Osteoblast (primary cell): ENCODE measurements at regions not wholly inside any gene's neighbourhood (a gene's known extent, or its start where the extent isn't known, plus 50 kb on each side); places are given as distances from the start of the nearest gene placed in this dataset.
A peak's percentile ranks its signal among the peaks of the same experiment; 100 is the strongest.

Experiments
- DNase-seq: peaks from one replicate; pipeline ENCODE4 v3.0.0; 2011; ENCODE audit warnings: low spot score, mixed read lengths; ENCODE audit not compliant: insufficient read length; ENCODE audit errors: missing footprints
- H2AFZ ChIP-seq: 2 replicates; pipeline ENCODE4 v1.6.0; 2011; ENCODE audit warnings: mild to moderate bottlenecking, low read length
- H3K27ac ChIP-seq: 2 replicates; pipeline ENCODE4 v1.5.1; 2011; ENCODE audit warnings: mild to moderate bottlenecking, low read depth, low read length, moderate library complexity
- H3K27me3 ChIP-seq: 2 replicates; pipeline ENCODE4 v1.6.0; 2012; ENCODE audit warnings: mild to moderate bottlenecking, control low read depth, inconsistent platforms, low read length, moderate library complexity; ENCODE audit not compliant: insufficient read depth
- H3K36me3 ChIP-seq: 2 replicates; pipeline ENCODE4 v1.5.1; 2011; ENCODE audit warnings: mild to moderate bottlenecking, low read length, control low read depth, moderate library complexity; ENCODE audit not compliant: insufficient read depth
- H3K4me1 ChIP-seq: 2 replicates; pipeline ENCODE4 v1.5.1; 2011; ENCODE audit warnings: mild to moderate bottlenecking, low read length, control low read depth, moderate library complexity; ENCODE audit not compliant: insufficient read depth
- H3K4me2 ChIP-seq: 2 replicates; pipeline ENCODE4 v1.6.0; 2011; ENCODE audit warnings: mild to moderate bottlenecking, low read length; ENCODE audit not compliant: insufficient read depth
- H3K4me3 ChIP-seq: fragments of 200-600 bp; sonication (generic); 3 replicates; pipeline ENCODE4 v1.5.1; 2012; ENCODE audit warnings: mild to moderate bottlenecking, low read length, inconsistent platforms; ENCODE audit not compliant: insufficient read depth
- H3K79me2 ChIP-seq: 2 replicates; pipeline ENCODE4 v1.6.0; 2012; ENCODE audit warnings: mild to moderate bottlenecking, low read length, control low read depth, inconsistent platforms; ENCODE audit not compliant: insufficient read depth
- H3K9me3 ChIP-seq: 2 replicates; pipeline ENCODE4 v1.5.1; 2011; ENCODE audit warnings: low read depth, low read length, control low read depth
- H4K20me1 ChIP-seq: 2 replicates; pipeline ENCODE4 v1.6.0; 2012; ENCODE audit warnings: mild to moderate bottlenecking, low read length, control low read depth; ENCODE audit not compliant: insufficient read depth
- CTCF ChIP-seq: IDR thresholded peaks from 2 replicates; pipeline ENCODE4 v1.5.1; 2011; ENCODE audit warnings: mild to moderate bottlenecking, low read depth, low read length, moderate library complexity; ENCODE audit errors: extremely low read depth

GRCh38 chr5:103452089-103452488 lies 110.5 kb downstream of the NUDT12 start:
- no peak for TF ChIP-seq CTCF

GRCh38 chr5:103451261-103451660 lies 111.3 kb downstream of the NUDT12 start:
- H3K36me3 ChIP-seq, result no peaks in the 10 kb centered on the region
- H3K79me2 ChIP-seq, result no peaks in the 10 kb centered on the region
- TF ChIP-seq CTCF, result no peak
- H2AFZ ChIP-seq, result peak overlapping the region; percentile 67
- H4K20me1 ChIP-seq, result no peaks in the 10 kb centered on the region
- no peak for DNase-seq
- peaks cover 43% of the 10 kb centered on the region for H3K4me1 ChIP-seq
- H3K27ac ChIP-seq, result peak overlapping the region; percentile 82
- no peaks in the 10 kb centered on the region for H3K27me3 ChIP-seq
- H3K9me3 ChIP-seq, result no peaks in the 10 kb centered on the region
- H3K4me2 ChIP-seq, result peak overlapping the region; percentile 60
- H3K4me3 ChIP-seq, result no peak overlapping the region

More at GRCh38 chr5:103452089-103452488, 110.5 kb downstream of the NUDT12 start:
- no peaks in the 10 kb centered on the region for H3K27me3 ChIP-seq
- peak overlapping the region; percentile 38 for H3K4me2 ChIP-seq
- no peaks in the 10 kb centered on the region for H3K9me3 ChIP-seq
- peaks cover 38% of the 10 kb centered on the region for H3K4me1 ChIP-seq
- no peaks in the 10 kb centered on the region for H3K36me3 ChIP-seq
- no peak for DNase-seq
- H2AFZ ChIP-seq, result no peak overlapping the region
- H3K27ac ChIP-seq, result peak overlapping the region; percentile 82
- H4K20me1 ChIP-seq, result no peaks in the 10 kb centered on the region
- no peaks in the 10 kb centered on the region for H3K79me2 ChIP-seq
- no peak overlapping the region for H3K4me3 ChIP-seq

- no peak for TF ChIP-seq CTCF
- H3K27me3 ChIP-seq, result no peaks in the 10 kb centered on the region
- no peaks in the 10 kb centered on the region for H4K20me1 ChIP-seq
- no peaks in the 10 kb centered on the region for H3K79me2 ChIP-seq
- H3K4me2 ChIP-seq, result peak overlapping the region; percentile 60
- H3K36me3 ChIP-seq, result no peaks in the 10 kb centered on the region
- DNase-seq, result no peak
- H3K4me1 ChIP-seq, result peaks cover 47% of the 10 kb centered on the region
- H3K4me3 ChIP-seq, result no peak overlapping the region
- no peaks in the 10 kb centered on the region for H3K9me3 ChIP-seq
- peak overlapping the region; percentile 82 for H3K27ac ChIP-seq
- H2AFZ ChIP-seq, result peak overlapping the region; percentile 67
Measured at GRCh38 chr5:103450333-103451061, 112.1 kb downstream of the NUDT12 start.

GRCh38 chr5:103446813-103447212 lies 115.8 kb downstream of the NUDT12 start:
- Histone ChIP-seq H3K4me2 (no peak overlapping the region), H3K36me3 (no peaks in the 10 kb centered on the region), H3K4me3 (no peak overlapping the region), H3K27ac (peak overlapping the region; percentile 8), H2AFZ (peak overlapping the region; percentile 28), H3K27me3 (no peaks in the 10 kb centered on the region), H3K9me3 (no peaks in the 10 kb centered on the region), H4K20me1 (no peaks in the 10 kb centered on the region), H3K4me1 (peaks cover 45% of the 10 kb centered on the region), H3K79me2 (no peaks in the 10 kb centered on the region)
- no peak for TF ChIP-seq CTCF
- DNase-seq, result no peak
